SW 1271 (cell line): ENCODE measurements at regions not wholly inside any gene's neighbourhood (a gene's known extent, or its start where the extent isn't known, plus 50 kb on each side); places are given as distances from the start of the nearest gene placed in this dataset.
"Not testable (repeated sequence)": the region's sequence is repeated elsewhere in the genome, so short reads cannot be mapped to it uniquely, and the experiment has no call there.

Source experiments
- DNase-seq, 2 experiments: peaks; one replicate each; lab custom pipeline; 2025; lab: John Stamatoyannopoulos, UW

DNA sequence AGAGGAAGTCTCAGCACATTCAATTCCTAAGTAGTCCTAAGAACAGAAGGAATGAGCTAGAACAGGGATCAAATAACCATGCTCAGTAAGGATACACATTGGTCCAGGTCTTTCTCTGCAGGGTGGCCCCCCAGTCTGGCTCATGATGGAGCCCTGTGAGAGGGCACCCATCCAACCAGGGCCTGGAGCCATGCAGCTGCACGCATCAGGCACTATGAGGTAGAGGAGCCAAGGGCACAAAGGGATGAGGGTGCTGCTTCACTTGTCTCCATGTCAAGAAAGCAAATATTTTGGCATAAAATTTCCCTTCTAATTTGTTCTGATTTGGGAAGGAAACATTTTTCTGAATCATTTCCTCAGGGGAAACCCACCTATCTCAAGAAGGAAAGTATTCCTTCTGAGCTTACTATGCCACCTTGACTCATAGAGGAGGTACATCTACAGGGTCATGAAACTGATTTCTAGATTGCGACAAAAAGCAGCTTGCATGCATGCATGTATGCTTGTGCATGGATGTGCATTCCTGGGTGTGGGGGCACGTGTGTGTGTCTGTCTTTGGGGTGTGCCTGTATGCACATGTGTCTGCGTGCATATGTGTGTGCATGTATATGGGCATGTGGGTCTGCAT lies 600.3 kb downstream of the MID1IP1 start:
- DNase-seq = no peak

- no peak for DNase-seq
Observed at GRCh38 chrX:39402158-39402557, 600.9 kb downstream of the MID1IP1 start.

DNA sequence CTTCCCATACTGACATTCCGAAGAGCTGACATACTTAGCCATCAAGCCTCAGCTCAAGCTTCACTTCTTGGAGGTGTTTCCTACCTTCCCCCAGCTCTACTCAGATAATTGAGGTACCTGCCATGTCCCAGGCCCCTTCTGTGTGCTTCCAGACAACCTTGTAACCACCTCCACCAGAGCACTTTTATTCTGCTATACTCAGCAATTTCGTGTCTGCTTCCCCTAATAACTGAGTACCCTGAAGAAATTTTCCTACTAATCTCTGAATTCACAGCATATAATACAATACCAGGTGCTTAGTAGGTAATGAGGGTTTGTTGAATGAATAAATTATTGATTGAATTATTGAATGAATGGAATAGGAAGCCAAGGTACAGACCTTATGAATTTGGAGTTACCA lies 605.5 kb downstream of the MID1IP1 start:
- DNase-seq = no peak

DNA sequence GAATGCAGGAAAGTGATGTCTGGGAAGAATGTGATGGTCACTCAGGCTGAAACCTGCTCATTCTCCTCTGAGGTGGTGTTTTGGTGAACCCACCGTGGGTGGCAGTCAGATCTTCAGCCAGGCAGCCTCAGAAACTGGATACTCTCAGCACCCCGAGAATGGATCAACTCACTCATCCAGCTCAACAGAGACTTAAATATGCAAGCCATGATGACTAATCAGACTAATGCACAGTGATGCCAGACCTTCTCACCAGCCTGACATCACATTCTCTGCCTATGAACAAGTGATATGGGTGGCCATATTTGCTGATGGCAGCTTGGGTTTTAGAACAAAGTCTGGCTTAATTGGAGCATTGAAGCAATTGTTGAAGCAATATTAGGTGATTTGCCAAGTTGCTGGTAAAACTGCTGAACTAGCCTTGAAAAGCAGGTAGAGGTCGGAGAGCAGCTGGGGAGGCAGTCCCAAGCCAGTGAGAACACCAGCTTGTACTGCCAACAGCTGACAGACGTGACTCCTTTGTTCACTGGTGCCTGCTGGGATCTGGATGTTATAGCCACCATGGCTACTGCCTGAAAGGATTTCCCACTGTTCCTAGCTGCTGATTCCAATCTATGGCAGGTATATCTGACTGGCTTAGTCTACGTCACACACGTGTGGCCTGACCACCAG lies 608.1 kb downstream of the MID1IP1 start:
- DNase-seq = no peak

GRCh38 chrX:39414290-39414854 lies 613.1 kb downstream of the MID1IP1 start:
- DNase-seq = no peak

GRCh38 chrX:39416547-39417260 lies 615.4 kb downstream of the MID1IP1 start:
- no peak for DNase-seq

DNA sequence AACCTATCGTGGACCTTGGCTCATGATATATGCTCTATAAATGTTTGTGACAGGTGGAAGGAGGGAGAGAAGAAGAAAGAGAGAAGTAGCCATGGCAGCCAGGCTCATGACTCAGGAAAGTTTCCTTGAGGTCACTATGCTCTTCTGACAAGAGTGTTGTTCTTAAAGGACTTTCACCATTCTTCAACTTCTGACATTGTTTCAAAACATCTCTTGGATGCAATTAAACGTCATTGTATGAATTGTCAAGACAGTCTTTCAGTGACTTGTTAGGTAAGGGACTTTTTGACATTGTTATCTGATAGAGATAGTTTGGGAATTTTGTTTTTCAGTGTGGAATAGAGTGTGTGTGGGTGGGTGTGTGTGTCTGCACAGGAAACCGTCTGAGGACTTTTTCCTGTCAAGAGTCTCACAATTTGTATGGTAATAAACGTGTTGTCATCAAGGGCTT lies 617.0 kb downstream of the MID1IP1 start:
- no peak for DNase-seq

- DNase-seq = no peak
Observed at GRCh38 chrX:39418731-39419638, 617.7 kb downstream of the MID1IP1 start.

DNA sequence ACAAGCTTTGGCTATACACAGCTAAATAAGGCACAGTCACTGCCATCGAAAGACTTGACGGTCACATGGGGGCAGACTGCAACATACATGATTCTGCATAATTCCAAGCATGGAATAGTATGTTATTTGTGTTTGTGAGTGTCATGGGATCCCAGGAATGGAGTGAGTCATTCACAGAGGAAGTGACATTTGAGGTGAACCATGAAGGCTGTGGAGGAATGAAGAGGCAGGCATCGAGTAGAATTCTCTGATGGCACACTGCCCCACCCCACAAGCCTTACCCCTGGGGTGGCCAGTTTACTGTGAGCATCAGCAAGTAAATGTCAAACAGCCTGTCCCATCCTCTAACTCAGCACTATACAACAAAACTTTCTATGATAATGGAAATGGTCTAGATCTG lies 619.7 kb downstream of the MID1IP1 start:
- DNase-seq = no peak

DNA sequence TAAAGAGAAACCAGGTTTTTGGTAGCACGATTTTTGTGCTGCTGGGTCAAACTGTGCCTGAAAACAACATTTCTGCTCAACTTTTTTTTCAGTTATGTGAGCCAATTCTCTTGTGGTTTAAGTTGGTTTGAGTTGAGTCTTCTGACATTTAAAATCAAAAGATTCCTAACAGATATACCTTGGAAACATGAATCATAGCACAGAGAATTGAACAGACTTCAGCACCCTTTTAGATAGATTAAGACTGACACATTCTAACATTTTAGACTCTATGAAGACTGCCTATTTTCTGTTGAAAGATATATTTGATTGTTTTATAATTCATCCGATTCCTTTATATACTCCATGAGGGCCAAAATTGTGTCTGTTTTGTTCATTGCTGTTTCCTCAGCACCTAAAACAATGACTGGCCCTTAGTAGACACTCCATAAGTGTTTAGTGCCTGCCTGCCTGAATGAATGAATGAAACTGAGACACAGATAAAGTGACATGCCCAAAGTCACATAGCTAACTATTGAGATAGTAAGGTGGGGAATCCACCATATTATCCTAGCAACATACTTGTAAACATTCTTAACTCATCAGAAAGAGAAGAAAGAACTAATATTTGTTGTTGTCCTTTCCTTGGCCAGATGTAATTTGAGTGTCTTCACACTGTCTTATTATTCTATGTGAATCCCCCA lies 624.0 kb downstream of the MID1IP1 start:
- DNase-seq = no peak

DNA sequence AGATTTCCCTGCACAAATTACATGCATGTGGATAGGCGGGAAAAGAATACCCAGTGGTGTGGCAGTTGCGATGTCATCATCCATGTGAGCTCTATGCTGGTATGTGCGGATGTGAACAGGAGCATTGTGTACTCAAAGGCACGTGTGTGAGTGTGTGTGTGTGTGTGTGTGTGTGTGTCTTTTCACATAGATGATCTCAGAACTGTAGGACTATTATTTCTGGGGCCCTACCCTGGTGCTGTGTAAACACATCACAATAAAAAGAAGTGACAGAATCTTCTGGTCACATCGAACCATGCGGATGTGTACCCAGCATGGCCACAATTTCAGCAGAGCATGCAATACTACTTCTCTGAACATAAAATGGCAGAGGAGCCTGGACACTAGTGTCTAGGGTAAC lies 624.8 kb downstream of the MID1IP1 start:
- DNase-seq = no peak

DNA sequence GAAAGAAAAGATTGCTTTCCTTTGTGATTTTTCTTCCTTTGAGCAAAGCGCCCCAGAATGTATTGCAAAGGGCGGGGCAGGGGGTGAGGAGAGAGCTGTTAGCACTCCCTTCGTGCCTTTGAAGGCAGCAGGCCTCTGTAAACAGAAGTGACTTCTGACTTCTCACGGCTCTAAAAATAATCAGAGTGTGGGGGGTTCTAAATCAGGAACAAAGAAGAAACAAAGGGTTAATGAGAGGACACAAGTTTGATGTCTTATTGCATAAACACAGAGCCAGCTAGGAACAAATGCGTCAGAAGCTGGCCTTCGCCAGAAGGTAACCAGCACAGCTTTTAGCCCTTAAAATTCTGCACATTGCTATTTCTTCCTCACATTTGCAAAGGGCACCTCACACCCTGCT lies 626.2 kb downstream of the MID1IP1 start:
- DNase-seq = no peak

GRCh38 chrX:39427906-39428305 lies 626.6 kb downstream of the MID1IP1 start:
- peak in 1 of 2 experiments; percentile 0 for DNase-seq

DNA sequence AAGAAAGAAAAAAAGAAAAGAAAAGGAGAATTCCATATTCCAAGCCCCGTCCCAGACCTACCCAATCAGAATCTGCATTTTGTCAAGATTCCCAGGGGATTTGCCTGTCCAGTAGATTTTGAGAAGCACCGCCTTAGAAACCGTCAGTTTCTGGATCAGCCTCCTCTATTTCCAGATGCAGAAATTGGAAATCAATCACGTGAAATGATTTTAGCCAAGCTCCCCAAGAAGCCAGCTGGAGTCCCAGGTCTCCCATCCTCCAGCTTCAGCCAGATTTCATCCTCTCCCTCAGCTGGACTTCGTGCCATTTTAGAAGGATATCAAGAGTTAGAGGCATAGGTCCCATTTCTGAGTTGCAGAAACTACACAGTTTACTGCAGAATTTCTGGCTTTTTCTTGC lies 629.3 kb downstream of the MID1IP1 start:
- DNase-seq = no peak

DNA sequence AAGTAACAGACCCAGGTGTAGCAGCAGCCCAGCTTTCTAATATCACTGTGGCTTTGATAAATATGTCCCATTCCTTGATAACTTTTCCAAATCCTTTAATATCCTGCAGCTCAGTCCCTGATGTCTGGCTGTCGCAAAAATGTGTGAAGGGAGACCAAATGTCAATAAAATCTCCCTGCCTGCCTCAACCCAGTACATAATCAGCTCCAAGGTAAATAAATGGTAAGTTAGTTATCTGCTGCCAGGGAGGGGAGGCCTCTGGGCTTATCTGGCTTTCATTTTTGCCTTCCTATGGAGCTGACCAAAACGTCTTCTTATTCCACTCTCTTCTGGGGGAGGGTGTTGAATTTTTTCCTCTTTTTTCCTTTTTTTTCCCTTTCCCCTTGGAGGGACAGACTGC lies 630.6 kb downstream of the MID1IP1 start:
- DNase-seq = no peak

DNA sequence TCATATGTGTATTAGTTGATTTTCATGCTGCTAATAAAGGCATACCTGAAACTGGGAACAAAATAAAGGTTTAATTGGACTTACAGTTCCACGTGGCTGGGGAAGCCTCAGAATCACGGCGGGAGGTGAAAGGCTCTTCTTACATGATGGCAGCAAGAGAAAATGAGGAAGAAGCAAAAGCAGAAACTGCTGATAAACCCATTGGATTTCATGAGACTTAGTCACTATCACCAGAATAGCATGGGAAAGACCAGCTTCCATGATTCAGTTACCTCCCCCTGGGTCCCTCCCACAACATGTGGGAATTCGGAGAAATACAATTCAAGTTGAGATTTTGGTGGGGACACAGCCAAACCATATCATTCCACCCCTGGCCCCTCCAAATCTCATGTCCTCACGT lies 633.4 kb downstream of the MID1IP1 start:
- DNase-seq = not testable (repeated sequence)

DNA sequence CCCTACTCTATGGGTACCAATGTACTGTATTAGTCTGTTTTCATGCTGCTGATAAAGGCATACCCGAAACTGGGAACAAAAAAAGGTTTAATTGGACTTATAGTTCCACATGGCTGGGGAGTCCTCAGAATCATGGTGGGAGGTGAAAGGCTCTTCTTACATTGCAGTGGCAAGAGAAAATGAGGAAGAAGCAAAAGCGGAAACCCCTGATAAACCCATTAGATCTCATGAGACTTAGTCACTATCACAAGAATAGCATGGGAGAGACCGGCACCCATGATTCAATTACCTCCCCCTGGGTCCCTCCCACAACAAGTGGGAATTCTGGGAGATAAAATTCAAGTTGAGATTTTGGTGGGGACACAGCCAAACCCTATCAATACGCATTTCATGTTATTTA lies 635.3 kb downstream of the MID1IP1 start:
- not testable (repeated sequence) for DNase-seq

GRCh38 chrX:39437670-39438441 lies 636.6 kb downstream of the MID1IP1 start:
- DNase-seq = no peak

- DNase-seq = no peak
Observed at GRCh38 chrX:39438603-39439602, 637.6 kb downstream of the MID1IP1 start.
